ENCODE measurements at regions not wholly inside any gene's neighbourhood (a gene's known extent, or its start where the extent isn't known, plus 50 kb on each side); places are given as distances from the start of the nearest gene placed in this dataset.

DNA sequence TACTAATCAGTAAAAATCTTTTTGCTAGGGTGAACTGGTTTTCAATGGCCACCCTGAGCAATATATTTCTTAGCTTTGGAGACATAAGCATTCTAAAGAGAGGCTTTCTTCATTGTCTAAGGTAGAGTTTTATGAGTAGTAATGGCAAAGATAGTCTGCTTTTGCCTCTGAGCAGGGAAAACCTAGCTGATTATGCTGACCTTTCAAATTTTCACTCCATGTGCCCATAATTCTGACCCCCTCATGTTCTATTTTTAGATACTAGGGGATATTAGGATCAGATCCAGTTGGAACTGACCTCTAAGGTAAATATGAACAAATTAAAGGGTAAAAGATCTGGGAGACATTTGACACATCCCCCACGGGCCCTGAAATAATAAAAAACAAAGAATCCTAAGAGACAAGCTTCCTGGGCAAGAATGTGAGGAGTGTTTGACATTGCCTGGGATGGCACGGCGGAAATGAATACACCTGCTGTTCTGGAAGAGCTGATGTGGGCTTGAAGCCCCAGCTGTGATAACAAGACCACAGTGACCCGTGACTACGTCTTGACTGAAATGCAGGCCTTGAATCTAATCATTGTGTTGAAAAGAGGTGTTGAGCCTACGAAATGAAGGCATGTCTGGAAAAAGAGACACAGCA, 392.1 kb upstream of the FRG1 start:
- TF ChIP-seq, protein P1, sequence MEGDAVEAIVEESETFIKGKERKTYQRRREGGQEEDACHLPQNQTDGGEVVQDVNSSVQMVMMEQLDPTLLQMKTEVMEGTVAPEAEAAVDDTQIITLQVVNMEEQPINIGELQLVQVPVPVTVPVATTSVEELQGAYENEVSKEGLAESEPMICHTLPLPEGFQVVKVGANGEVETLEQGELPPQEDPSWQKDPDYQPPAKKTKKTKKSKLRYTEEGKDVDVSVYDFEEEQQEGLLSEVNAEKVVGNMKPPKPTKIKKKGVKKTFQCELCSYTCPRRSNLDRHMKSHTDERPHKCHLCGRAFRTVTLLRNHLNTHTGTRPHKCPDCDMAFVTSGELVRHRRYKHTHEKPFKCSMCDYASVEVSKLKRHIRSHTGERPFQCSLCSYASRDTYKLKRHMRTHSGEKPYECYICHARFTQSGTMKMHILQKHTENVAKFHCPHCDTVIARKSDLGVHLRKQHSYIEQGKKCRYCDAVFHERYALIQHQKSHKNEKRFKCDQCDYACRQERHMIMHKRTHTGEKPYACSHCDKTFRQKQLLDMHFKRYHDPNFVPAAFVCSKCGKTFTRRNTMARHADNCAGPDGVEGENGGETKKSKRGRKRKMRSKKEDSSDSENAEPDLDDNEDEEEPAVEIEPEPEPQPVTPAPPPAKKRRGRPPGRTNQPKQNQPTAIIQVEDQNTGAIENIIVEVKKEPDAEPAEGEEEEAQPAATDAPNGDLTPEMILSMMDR (IDR thresholded peaks at IDR 0.05) = no peak
- TF ChIP-seq POLR2AphosphoS5 (IDR thresholded peaks at IDR 0.05; ENCODE audit: low read depth, low read length) = no peak
- TF ChIP-seq, protein P2, sequence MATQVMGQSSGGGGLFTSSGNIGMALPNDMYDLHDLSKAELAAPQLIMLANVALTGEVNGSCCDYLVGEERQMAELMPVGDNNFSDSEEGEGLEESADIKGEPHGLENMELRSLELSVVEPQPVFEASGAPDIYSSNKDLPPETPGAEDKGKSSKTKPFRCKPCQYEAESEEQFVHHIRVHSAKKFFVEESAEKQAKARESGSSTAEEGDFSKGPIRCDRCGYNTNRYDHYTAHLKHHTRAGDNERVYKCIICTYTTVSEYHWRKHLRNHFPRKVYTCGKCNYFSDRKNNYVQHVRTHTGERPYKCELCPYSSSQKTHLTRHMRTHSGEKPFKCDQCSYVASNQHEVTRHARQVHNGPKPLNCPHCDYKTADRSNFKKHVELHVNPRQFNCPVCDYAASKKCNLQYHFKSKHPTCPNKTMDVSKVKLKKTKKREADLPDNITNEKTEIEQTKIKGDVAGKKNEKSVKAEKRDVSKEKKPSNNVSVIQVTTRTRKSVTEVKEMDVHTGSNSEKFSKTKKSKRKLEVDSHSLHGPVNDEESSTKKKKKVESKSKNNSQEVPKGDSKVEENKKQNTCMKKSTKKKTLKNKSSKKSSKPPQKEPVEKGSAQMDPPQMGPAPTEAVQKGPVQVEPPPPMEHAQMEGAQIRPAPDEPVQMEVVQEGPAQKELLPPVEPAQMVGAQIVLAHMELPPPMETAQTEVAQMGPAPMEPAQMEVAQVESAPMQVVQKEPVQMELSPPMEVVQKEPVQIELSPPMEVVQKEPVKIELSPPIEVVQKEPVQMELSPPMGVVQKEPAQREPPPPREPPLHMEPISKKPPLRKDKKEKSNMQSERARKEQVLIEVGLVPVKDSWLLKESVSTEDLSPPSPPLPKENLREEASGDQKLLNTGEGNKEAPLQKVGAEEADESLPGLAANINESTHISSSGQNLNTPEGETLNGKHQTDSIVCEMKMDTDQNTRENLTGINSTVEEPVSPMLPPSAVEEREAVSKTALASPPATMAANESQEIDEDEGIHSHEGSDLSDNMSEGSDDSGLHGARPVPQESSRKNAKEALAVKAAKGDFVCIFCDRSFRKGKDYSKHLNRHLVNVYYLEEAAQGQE (IDR thresholded peaks at IDR 0.05; ENCODE audit: insufficient read depth in 1 of 2, low read depth in 2 of 2, low read length in 1 of 2) = no peak
- no peak for TF ChIP-seq TCF7L2 (IDR thresholded peaks at IDR 0.05; ENCODE audit: low read depth, low read length)
